Suppressor macrophage (primary cell): ENCODE measurements at regions not wholly inside any gene's neighbourhood (a gene's known extent, or its start where the extent isn't known, plus 50 kb on each side); places are given as distances from the start of the nearest gene placed in this dataset.

Source experiments
- DNase-seq, 4 experiments: peaks; one replicate each; pipeline ENCODE4 v3.0.0-alpha.2; 2020 to 2022

- DNase-seq: no peak
Measured at GRCh38 chr12:131345521-131346436, 365.1 kb upstream of the SFSWAP start.

DNA sequence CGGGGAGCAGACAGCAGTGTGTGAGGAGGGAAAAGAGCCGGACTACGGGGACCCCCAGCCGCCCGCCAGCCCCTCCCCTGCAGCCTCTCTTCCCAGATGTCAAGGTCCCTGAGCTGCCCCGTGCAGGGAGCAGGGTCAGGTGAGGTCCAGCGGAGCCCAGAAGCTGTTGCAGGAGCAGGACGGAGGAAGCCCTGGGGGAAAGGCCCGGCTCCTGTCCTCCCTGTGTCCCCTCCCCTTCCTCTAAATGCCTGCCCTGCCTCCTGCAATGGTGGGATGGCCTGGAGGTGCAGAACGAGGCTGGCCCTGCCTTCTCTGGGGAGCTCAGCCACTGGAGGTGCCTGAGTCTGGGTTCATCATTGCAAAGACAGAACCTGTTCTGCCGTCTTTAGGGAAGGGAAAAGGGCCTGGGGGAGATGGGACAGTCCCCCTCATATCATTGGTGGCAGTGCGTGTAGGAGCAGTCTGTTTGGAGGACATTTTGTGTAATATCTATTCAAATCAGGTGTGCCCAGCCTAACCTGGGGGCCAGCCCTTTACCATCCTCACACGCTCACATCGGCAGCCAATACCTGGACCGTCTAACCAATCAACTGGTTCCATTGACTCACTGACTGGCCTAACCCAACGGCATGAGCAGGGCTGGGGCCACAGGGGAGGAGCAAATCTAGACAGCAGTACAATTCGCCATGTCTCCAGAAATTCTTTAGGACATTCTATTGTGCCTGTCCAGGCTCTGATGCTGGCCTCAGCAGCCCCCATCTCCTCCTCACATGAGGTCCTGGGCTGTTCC is 364.1 kb upstream of the SFSWAP start:
- no peak for DNase-seq

GRCh38 chr12:131347345-131347714 is 363.6 kb upstream of the SFSWAP start:
- DNase-seq: no peak

DNA sequence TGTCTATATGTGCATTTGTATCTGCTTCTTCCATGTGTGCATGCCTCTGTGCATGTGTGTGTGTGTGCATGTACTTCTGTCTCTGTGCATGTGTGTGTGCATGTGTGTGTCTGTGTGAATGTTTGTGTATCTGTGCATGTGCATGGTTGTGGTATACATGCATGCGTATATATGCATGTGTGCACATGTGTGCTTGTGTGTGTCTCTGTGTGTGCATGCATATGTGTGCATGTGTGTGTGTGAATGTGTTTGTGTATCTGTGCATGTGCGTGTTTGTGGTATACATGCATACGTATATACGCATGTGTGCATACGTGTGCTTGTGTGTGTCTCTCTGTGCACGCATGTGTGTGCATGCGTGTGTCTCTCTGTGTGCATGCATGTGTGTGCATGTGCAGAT is 363.2 kb upstream of the SFSWAP start:
- DNase-seq: no peak

GRCh38 chr12:131348231-131348630 is 362.7 kb upstream of the SFSWAP start:
- DNase-seq: no peak

DNA sequence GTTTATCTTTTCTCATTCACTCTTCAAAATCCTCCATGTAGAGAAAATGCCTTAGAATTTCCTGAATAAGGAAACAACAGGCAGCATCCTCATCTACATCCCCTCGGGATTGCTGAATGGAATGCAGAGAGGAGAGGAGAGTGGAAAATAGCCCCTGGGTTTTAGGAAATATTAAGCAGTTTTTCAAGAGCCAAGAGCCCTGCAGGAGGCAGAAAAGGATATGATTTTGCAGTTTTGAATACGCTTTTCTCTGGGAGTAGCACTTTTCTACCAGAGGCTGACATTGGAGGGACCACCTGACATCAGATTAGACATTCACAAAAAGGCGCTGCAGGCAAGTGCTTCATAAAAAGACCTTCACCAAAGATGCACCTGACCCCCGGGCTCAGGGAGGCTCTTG is 362.2 kb upstream of the SFSWAP start:
- no peak for DNase-seq

- no peak for DNase-seq
Measured at GRCh38 chr12:131349397-131350127, 361.3 kb upstream of the SFSWAP start.

- no peak for DNase-seq
Measured at GRCh38 chr12:131350943-131351318, 360.0 kb upstream of the SFSWAP start.

- DNase-seq: peak; percentile 69 to 88 (median 80)
Measured at GRCh38 chr12:131351319-131352028, 359.4 kb upstream of the SFSWAP start.

DNA sequence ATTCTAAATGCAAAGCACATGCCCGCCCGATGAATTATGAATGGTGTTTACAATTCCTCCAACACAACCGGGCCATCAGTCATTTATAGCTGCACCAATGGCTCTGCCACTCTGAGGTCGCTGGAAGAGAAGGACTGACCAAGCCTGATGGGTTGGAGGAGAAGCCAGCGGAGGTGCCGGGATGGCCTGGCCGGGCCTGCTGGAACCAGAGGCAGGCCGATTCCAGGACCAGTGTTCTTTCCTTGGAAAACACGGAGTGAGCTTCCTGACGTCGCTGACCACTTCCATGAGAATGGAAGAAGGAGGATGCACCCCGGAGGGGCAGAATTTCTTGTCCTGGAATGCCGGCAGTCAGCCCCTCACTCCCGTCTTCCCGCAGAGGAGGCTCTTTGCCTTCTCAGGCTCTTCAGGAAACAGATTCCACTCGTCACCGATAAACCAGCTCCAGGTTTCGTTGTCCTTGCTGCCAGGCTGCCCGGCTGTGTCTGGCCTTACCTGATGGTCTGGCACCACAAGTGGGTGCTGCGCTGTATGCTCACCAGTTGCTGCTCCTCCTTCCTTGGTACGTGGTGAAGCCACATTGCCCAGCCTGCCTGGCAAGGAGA is 358.5 kb upstream of the SFSWAP start:
- no peak for DNase-seq

GRCh38 chr12:131353376-131353775 is 357.5 kb upstream of the SFSWAP start:
- no peak for DNase-seq

- DNase-seq: no peak
Measured at GRCh38 chr12:131353826-131354225, 357.1 kb upstream of the SFSWAP start.

- no peak for DNase-seq
Measured at GRCh38 chr12:131355361-131356245, 355.3 kb upstream of the SFSWAP start.

DNA sequence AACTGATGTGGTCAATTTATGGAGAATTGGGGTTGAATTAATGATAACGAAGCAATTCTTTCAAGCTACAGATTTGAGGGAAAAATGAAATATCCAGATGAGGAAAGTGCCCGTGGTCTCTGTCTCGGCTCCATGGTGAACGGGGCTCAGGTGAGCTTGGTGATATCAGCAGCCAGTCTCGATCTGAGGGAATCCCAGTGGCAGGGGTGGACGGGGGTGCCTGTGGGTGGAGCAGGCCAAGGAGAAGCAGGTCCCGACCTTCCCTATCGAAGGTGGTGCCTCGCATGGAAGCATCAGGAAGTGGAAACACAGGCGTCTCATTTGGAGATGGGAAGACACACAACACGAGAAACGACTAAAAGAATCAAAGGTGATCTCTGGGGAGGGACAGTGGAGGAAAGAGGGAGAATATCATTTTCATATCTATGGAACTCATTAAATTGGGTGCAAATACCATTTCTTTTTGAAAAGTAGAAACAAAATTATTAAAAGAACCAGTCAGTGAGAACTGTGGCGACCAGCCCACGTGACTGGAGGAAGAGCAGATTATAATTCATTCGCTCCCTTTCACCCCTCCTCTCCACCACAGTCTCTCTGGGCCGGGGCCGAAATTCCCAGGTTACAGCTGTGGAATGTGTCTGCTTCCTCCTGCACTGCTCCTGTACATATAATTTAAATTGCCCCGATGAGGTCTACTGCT is 354.3 kb upstream of the SFSWAP start:
- DNase-seq: no peak

- no peak for DNase-seq
Measured at GRCh38 chr12:131357185-131357747, 353.6 kb upstream of the SFSWAP start.

DNA sequence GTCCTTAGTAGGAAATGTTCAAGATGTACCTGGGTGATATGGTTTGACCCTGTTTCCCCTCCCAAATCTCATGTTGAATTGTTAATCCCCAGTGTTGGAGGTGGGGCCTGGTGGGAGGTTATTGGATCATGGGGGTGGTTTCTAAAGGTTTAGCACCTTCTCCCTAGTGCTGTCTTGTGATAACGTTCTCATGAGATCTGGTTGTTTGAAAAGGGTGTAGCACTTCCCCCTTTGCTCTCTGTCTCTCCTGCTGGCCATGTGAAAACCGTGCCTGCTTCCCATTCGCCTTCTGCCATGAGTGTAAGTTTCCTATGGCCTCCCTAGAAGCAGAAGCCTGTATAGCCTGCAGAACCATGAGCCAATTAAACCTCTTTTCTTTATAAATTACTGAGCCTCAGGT is 353.0 kb upstream of the SFSWAP start:
- peak in 3 of 4 experiments; percentile 16 to 29 (median 17) for DNase-seq

DNA sequence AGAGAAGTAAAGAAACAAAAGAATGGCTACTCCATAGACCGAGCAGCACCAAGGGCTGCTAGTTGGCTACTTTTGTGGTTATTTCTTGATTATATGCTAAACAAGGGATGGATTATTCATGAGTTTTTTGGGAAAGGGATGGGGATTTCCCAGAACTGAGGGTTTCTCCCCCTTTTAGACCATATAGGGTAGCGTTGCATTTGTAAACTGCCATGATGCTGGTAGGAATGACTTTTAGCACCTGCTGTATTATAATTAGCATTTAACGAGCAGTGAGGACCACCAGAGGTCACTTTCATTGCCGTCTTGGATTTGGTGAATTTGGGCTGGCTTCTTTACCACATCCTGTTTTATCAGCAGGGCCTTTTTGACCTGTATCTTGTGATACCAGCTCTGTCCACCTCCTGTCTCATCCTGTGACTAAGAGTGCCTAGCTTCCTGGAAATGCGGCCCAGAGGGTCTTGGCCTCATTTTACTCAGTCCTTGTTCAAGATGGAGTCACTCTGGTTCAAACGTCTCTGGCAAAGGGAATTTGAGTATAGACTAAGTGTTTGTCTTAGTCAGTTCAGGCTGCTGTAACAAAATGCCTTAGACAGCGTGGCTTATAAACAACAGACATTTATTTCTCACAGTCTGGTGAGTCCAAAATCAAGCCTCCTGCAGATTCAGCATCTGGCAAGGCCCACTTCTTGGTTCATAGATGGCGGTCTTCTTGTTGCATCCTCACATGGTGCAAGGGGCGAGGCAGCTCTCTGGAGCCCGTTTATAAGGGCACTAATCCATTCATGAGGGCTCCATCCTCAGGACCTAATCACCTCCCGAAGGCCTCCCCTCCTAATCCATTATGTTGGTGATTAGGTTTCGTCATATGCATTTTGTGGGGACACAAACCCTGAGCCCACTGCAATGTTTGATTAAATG is 348.3 kb upstream of the SFSWAP start:
- DNase-seq: no peak

DNA sequence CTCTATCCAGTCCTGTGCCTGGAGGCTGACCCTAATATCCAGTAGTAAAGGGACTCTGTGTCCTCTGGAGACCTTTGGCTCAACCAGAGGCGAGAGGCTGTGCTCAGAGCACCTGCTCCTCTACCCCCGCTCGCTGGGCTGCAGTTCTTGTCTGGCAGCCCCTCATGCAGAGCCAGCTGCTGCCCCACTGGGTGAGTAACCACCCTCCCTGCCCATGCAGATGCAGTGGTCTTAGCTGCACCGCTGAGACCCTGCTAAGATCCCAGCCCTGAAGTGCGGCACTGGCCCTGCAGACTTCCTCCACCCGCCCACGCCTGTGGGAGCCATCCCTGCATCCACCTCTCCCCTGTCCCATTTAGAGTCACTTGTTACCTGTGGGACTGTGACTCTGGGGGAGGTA is 347.5 kb upstream of the SFSWAP start:
- DNase-seq: no peak
